ENCODE measurements at regions not wholly inside any gene's neighbourhood (a gene's known extent, or its start where the extent isn't known, plus 50 kb on each side); places are given as distances from the start of the nearest gene placed in this dataset.

DNA sequence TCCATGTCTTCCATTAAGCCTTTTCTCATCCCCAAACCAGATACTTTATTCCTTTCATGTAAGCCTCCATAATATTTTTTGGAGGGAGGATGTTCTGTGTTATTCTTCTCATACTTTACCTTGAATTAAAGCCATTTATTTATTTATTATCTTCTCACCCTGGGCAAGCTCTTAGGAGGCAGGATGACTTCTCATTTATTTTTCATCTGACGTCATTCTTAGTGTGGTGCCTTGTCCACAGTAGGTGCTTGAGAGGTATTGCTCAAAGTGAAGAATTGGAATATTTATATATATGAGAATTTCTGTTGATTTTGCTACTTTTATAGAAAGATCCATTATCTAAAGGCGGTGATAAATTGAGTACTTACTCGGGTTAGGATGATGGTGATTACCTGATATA, 458.3 kb upstream of the ACTBL2 start:
- intact Hi-C loops (cut with DNase I): no loop called here
- no peak overlapping the region for H3K4me3 ChIP-seq
- no peak for DNase-seq (ENCODE audit: low spot score in 2 of 2)
- no peak overlapping the region for H3K27ac ChIP-seq
- H3K27me3 ChIP-seq: no peaks in the 10 kb centered on the region
- no peaks in the 10 kb centered on the region for H3K36me3 ChIP-seq
- H3K9me3 ChIP-seq: no peaks in the 10 kb centered on the region
- H3K4me1 ChIP-seq: no peaks in the 10 kb centered on the region
- TF ChIP-seq, protein P1, sequence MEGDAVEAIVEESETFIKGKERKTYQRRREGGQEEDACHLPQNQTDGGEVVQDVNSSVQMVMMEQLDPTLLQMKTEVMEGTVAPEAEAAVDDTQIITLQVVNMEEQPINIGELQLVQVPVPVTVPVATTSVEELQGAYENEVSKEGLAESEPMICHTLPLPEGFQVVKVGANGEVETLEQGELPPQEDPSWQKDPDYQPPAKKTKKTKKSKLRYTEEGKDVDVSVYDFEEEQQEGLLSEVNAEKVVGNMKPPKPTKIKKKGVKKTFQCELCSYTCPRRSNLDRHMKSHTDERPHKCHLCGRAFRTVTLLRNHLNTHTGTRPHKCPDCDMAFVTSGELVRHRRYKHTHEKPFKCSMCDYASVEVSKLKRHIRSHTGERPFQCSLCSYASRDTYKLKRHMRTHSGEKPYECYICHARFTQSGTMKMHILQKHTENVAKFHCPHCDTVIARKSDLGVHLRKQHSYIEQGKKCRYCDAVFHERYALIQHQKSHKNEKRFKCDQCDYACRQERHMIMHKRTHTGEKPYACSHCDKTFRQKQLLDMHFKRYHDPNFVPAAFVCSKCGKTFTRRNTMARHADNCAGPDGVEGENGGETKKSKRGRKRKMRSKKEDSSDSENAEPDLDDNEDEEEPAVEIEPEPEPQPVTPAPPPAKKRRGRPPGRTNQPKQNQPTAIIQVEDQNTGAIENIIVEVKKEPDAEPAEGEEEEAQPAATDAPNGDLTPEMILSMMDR (IDR thresholded peaks at IDR 0.05): no peak

DNA sequence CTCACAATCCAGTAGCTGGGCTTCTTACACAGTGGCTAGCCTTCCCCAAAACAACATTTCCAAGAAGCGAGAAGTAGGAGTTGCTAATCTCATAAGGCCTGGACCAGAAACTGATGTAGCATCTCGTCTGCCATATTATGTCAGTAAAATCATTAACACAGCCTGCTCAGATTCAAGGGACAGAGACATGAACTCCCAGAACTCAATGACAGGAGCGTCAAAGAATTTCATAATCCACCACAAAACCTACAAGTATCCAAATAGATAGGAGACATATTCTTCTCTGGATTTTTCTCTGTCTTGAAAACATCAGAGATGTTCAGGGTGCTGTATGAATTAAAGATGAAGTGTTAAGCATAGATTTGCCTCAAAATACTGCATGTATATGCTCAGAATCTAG, 457.6 kb upstream of the ACTBL2 start:
- TF ChIP-seq, protein P1 (IDR thresholded peaks at IDR 0.05): no peak
- H3K36me3 ChIP-seq: no peaks in the 10 kb centered on the region
- H3K27me3 ChIP-seq: no peaks in the 10 kb centered on the region
- H3K27ac ChIP-seq: no peak overlapping the region
- no peak overlapping the region for H3K4me3 ChIP-seq
- no peaks in the 10 kb centered on the region for H3K4me1 ChIP-seq
- DNase-seq (ENCODE audit: low spot score in 2 of 2): no peak
- intact Hi-C loops (cut with DNase I): no loop called here
- H3K9me3 ChIP-seq: no peaks in the 10 kb centered on the region

- TF ChIP-seq, protein P1 (IDR thresholded peaks at IDR 0.05): no peak
- H3K4me1 ChIP-seq: no peaks in the 10 kb centered on the region
- no peaks in the 10 kb centered on the region for H3K9me3 ChIP-seq
- no peaks in the 10 kb centered on the region for H3K27me3 ChIP-seq
- no peak overlapping the region for H3K4me3 ChIP-seq
- no peaks in the 10 kb centered on the region for H3K36me3 ChIP-seq
- intact Hi-C loops (cut with DNase I): no loop called here
- no peak overlapping the region for H3K27ac ChIP-seq
- DNase-seq (ENCODE audit: low spot score in 2 of 2): no peak
Observed at GRCh38 chr5:57939771-57940170, 457.2 kb upstream of the ACTBL2 start.

DNA sequence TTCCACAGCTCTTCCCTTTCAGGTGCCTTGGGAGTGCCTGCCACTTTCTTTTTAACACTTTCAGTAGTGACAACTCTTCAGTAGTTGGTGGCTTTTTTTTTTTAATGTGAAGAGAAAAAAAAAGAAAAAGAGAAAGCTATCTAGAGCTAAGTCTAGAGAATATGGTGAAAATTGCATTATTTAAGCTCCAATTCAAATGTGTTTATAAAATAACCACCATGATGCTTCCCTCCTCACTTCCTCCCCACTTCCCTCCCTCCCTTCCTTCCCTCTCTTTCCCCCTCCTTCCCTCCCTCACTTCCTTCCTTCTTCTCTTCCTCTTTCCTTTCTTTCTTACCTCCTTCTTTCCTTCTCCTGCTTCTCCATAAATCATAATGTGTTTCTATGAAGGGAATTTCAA, 456.7 kb upstream of the ACTBL2 start:
- TF ChIP-seq, protein P1 (IDR thresholded peaks at IDR 0.05): no peak
- Histone ChIP-seq H3K4me3 (no peak overlapping the region), H3K27me3 (no peaks in the 10 kb centered on the region), H3K4me1 (no peaks in the 10 kb centered on the region), H3K27ac (no peak overlapping the region), H3K9me3 (no peaks in the 10 kb centered on the region), H3K36me3 (no peaks in the 10 kb centered on the region)
- intact Hi-C loops (cut with DNase I): no loop called here
- DNase-seq (ENCODE audit: low spot score in 2 of 2): no peak

DNA sequence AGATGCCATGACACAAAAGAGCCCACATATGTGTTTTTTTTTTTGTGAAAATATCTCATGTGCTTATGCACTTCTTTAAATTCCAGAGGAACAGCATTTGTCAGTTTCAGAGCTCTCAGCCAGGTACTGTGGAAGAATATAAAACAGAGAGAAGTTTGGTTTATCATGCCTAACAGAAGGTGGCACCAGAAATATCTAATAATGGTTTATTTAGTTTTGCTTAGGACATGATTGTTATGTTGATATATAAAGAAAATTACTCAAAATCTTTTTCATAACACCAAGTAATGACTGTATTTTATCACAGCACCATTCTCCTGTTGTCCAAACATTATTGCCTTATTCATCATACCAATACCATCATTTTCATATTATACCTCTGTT, 455.6 kb upstream of the ACTBL2 start:
- TF ChIP-seq, protein P1 (IDR thresholded peaks at IDR 0.05): no peak
- Histone ChIP-seq H3K4me3 (no peak overlapping the region), H3K9me3 (no peaks in the 10 kb centered on the region), H3K4me1 (no peaks in the 10 kb centered on the region), H3K27me3 (no peaks in the 10 kb centered on the region), H3K36me3 (no peaks in the 10 kb centered on the region), H3K27ac (no peak overlapping the region)
- intact Hi-C loops (cut with DNase I): no loop called here
- DNase-seq (ENCODE audit: low spot score in 2 of 2): no peak

- H3K36me3 ChIP-seq: no peaks in the 10 kb centered on the region
- no peaks in the 10 kb centered on the region for H3K27me3 ChIP-seq
- DNase-seq (ENCODE audit: low spot score in 2 of 2): no peak
Observed at GRCh38 chr5:57937501-57938173, 455.0 kb upstream of the ACTBL2 start.

More at GRCh38 chr5:57937501-57938173, 455.0 kb upstream of the ACTBL2 start:
- TF ChIP-seq, protein P1 (IDR thresholded peaks at IDR 0.05): no peak
- Histone ChIP-seq H3K9me3 (no peaks in the 10 kb centered on the region), H3K4me3 (no peak overlapping the region), H3K4me1 (no peaks in the 10 kb centered on the region), H3K27ac (no peak overlapping the region)
- intact Hi-C loops (cut with DNase I): no loop called here
